ENCODE measurements at regions not wholly inside any gene's neighbourhood (a gene's known extent, or its start where the extent isn't known, plus 50 kb on each side); places are given as distances from the start of the nearest gene placed in this dataset.

- TF ChIP-seq, protein P1, sequence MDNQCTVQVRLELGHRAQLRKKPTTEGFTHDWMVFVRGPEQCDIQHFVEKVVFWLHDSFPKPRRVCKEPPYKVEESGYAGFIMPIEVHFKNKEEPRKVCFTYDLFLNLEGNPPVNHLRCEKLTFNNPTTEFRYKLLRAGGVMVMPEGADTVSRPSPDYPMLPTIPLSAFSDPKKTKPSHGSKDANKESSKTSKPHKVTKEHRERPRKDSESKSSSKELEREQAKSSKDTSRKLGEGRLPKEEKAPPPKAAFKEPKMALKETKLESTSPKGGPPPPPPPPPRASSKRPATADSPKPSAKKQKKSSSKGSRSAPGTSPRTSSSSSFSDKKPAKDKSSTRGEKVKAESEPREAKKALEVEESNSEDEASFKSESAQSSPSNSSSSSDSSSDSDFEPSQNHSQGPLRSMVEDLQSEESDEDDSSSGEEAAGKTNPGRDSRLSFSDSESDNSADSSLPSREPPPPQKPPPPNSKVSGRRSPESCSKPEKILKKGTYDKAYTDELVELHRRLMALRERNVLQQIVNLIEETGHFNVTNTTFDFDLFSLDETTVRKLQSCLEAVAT (IDR thresholded peaks at IDR 0.05) = peak; percentile 56; the same call in 1 of the 2 replicates
- TF ChIP-seq CHD4 (IDR thresholded peaks at IDR 0.05) (no peak), MTA3 (IDR thresholded peaks at IDR 0.05; ENCODE audit: borderline replicate concordance, low read length) (peak; percentile 79; the same call in 1 of the 2 replicates), ZSCAN29 (IDR thresholded peaks at IDR 0.05) (no peak), ZNF384 (IDR thresholded peaks at IDR 0.05; ENCODE audit: borderline replicate concordance, low read depth, low read length) (no peak), CREM (IDR thresholded peaks at IDR 0.05; ENCODE audit: low read depth) (peak; percentile 69; the same call in 1 of the 2 replicates), LARP7 (IDR thresholded peaks at IDR 0.05) (no peak), BHLHE40 (IDR thresholded peaks at IDR 0.05; ENCODE audit: borderline replicate concordance in 1 of 2, low read depth in 2 of 2, low read length in 1 of 2) (peak; percentile 98 to 99), ATF3 (IDR thresholded peaks at IDR 0.05; ENCODE audit: borderline replicate concordance, extremely low read depth, low read depth, low read length) (no peak), GATAD2B (conservative IDR thresholded peaks at IDR 0.05; ENCODE audit: low read depth) (peak; percentile 63; the same call in 1 of the 2 replicates), FOXK2 (IDR thresholded peaks at IDR 0.05) (no peak), CBX3 (IDR thresholded peaks at IDR 0.05; ENCODE audit: borderline replicate concordance, low read depth) (no peak), KDM1A (IDR thresholded peaks at IDR 0.05; ENCODE audit: borderline replicate concordance) (no peak), TCF12 (IDR thresholded peaks at IDR 0.05; ENCODE audit: low read depth, low read length) (peak; percentile 91), NBN (IDR thresholded peaks at IDR 0.05) (peak; percentile 92), SRF (IDR thresholded peaks at IDR 0.05; ENCODE audit: low read depth in 2 of 2, low read length in 2 of 2) (no peak), NR2F1 (conservative IDR thresholded peaks at IDR 0.05) (peak; percentile 72), SMARCA5 (IDR thresholded peaks at IDR 0.05) (no peak), POLR2AphosphoS2 (IDR thresholded peaks at IDR 0.05; ENCODE audit: low read depth, low read length) (no peak), CHD1 (IDR thresholded peaks at IDR 0.05; ENCODE audit: low read depth, low read length) (no peak), SUPT20H (IDR thresholded peaks at IDR 0.05; ENCODE audit: borderline replicate concordance, control insufficient read depth, low read depth, low read length) (no peak), ELK1 (IDR thresholded peaks at IDR 0.05; ENCODE audit: low read depth, low read length) (no peak), NR2C2 (IDR thresholded peaks at IDR 0.05; ENCODE audit: borderline replicate concordance, control insufficient read depth, insufficient read length, low read depth) (no peak), SPI1 (IDR thresholded peaks at IDR 0.05; ENCODE audit: borderline replicate concordance, insufficient read depth, low read depth, low read length) (no peak), EGR1 (IDR thresholded peaks at IDR 0.05; ENCODE audit: borderline replicate concordance in 1 of 2, low read depth in 2 of 2, low read length in 2 of 2) (no peak)
- TF ChIP-seq, protein P2, sequence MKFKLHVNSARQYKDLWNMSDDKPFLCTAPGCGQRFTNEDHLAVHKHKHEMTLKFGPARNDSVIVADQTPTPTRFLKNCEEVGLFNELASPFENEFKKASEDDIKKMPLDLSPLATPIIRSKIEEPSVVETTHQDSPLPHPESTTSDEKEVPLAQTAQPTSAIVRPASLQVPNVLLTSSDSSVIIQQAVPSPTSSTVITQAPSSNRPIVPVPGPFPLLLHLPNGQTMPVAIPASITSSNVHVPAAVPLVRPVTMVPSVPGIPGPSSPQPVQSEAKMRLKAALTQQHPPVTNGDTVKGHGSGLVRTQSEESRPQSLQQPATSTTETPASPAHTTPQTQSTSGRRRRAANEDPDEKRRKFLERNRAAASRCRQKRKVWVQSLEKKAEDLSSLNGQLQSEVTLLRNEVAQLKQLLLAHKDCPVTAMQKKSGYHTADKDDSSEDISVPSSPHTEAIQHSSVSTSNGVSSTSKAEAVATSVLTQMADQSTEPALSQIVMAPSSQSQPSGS (IDR thresholded peaks at IDR 0.05; ENCODE audit: low read length) = peak; percentile 88
- TF ChIP-seq, protein P3, sequence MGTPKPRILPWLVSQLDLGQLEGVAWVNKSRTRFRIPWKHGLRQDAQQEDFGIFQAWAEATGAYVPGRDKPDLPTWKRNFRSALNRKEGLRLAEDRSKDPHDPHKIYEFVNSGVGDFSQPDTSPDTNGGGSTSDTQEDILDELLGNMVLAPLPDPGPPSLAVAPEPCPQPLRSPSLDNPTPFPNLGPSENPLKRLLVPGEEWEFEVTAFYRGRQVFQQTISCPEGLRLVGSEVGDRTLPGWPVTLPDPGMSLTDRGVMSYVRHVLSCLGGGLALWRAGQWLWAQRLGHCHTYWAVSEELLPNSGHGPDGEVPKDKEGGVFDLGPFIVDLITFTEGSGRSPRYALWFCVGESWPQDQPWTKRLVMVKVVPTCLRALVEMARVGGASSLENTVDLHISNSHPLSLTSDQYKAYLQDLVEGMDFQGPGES (IDR thresholded peaks at IDR 0.05) = no peak
Observed at GRCh38 chr3:59450946-59451763, 401.3 kb upstream of the CFAP20DC start (continued).
